Neural progenitor cell (in vitro differentiated cells): ENCODE measurements at regions not wholly inside any gene's neighbourhood (a gene's known extent, or its start where the extent isn't known, plus 50 kb on each side); places are given as distances from the start of the nearest gene placed in this dataset.

ENCODE experiments used
- EZH2phosphoT487 ChIP-seq: fragments of 200-600 bp; sonication (generic); IDR thresholded peaks from 2 replicates; pipeline ENCODE4 v1.6.1; 2017; ENCODE audit warnings: antibody characterized with exemption
- TF ChIP-seq, protein P1 (sequence below): fragments of 200-600 bp; sonication (generic); IDR thresholded peaks from 2 replicates; pipeline ENCODE4 v1.5.1; 2017; ENCODE audit warnings: antibody characterized with exemption, mild to moderate bottlenecking

DNA sequence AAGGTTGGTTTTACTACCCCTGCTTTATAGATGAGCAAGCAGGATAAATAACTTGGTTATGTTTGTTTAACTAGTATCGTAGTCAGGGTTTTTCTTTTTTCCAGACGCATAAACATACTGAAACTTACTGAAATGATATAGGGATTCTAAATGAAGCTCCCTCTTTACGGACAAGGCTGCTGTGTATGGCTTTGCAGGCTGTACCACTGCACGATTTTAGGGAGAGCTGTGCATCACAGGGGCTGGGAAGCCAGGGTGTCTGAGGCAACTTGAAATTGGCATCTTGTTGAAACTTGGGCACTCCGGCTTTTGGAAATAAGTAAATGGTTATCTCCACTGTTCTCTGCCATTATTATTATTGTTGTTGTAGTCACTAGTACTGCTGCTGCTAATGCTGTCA, 218.1 kb upstream of the CDH8 start:
- TF ChIP-seq EZH2phosphoT487 = no peak
- TF ChIP-seq, protein P1, sequence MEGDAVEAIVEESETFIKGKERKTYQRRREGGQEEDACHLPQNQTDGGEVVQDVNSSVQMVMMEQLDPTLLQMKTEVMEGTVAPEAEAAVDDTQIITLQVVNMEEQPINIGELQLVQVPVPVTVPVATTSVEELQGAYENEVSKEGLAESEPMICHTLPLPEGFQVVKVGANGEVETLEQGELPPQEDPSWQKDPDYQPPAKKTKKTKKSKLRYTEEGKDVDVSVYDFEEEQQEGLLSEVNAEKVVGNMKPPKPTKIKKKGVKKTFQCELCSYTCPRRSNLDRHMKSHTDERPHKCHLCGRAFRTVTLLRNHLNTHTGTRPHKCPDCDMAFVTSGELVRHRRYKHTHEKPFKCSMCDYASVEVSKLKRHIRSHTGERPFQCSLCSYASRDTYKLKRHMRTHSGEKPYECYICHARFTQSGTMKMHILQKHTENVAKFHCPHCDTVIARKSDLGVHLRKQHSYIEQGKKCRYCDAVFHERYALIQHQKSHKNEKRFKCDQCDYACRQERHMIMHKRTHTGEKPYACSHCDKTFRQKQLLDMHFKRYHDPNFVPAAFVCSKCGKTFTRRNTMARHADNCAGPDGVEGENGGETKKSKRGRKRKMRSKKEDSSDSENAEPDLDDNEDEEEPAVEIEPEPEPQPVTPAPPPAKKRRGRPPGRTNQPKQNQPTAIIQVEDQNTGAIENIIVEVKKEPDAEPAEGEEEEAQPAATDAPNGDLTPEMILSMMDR = no peak
